ENCODE measurements at regions not wholly inside any gene's neighbourhood (a gene's known extent, or its start where the extent isn't known, plus 50 kb on each side); places are given as distances from the start of the nearest gene placed in this dataset.

DNA sequence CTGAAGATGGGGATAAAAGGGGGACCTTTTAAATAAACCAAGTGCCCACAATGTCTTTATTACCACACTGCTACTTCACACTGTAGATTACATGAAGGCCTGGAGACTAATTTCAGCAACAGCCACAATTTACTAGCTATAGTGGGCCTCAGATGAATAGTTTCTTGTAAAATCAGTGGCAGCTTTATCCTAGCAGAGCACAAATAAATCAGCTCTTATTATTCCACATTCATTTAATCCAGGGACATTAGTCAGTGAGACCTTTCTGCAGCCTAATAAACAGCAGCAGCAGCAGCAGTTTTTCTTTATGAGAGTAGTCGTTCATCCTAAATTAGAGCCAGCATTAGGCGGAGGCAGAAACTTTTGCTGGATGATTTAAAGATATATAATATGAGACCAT is 542.3 kb downstream of the PSAT1 start:
- FAIRE-seq: no peak
- no peak for DNase-seq (ENCODE audit: insufficient read length, low spot score)
- TF ChIP-seq, protein P1, sequence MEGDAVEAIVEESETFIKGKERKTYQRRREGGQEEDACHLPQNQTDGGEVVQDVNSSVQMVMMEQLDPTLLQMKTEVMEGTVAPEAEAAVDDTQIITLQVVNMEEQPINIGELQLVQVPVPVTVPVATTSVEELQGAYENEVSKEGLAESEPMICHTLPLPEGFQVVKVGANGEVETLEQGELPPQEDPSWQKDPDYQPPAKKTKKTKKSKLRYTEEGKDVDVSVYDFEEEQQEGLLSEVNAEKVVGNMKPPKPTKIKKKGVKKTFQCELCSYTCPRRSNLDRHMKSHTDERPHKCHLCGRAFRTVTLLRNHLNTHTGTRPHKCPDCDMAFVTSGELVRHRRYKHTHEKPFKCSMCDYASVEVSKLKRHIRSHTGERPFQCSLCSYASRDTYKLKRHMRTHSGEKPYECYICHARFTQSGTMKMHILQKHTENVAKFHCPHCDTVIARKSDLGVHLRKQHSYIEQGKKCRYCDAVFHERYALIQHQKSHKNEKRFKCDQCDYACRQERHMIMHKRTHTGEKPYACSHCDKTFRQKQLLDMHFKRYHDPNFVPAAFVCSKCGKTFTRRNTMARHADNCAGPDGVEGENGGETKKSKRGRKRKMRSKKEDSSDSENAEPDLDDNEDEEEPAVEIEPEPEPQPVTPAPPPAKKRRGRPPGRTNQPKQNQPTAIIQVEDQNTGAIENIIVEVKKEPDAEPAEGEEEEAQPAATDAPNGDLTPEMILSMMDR (IDR thresholded peaks at IDR 0.05; ENCODE audit: insufficient read depth, missing control alignments): no peak

DNA sequence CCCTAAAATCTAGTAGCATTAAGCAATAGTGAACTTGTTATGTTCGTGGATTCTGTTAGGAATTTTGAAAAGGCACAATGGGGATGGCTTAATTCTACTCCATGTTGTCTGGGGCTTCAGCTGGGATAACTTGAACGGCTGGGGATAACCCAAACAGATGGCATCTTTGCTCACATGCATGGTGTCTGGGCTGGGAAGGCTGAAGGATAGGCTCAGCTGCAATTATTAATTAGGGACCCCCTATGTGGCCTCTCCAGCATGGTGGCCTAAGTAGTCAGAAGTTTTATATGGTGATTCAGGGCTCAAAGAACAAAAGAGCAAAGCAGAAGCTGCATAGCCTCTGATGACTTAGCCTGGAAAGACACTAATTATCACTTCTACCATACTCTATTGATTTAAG is 551.1 kb downstream of the PSAT1 start:
- no peak for FAIRE-seq
- DNase-seq (ENCODE audit: insufficient read length, low spot score): no peak

DNA sequence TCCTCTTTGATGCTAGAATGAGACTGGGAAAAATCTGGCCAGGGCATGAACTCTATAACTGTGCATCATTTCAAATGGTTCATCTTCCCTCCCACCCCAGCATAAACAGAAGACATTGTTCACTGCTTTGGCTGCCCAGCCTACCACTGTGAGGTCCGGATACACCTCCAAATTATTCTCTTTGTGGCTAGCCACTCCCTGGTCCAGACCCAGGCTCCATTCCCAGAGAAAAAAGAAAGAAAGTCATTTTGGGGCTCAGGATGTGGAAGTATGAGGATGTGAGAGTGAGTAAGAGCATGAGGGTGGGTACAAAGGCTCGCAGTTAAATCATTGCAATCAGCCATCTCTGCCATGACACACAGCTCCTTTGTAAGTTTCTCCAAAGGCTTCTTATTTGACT is 559.2 kb downstream of the PSAT1 start:
- DNase-seq (ENCODE audit: insufficient read length, low spot score) (no peak), FAIRE-seq (no peak)
- TF ChIP-seq, protein P1 (IDR thresholded peaks at IDR 0.05; ENCODE audit: insufficient read depth, missing control alignments): no peak

More for the DNA sequence above, 551.1 kb downstream of the PSAT1 start:
- TF ChIP-seq, protein P1 (IDR thresholded peaks at IDR 0.05; ENCODE audit: insufficient read depth, missing control alignments): no peak

DNA sequence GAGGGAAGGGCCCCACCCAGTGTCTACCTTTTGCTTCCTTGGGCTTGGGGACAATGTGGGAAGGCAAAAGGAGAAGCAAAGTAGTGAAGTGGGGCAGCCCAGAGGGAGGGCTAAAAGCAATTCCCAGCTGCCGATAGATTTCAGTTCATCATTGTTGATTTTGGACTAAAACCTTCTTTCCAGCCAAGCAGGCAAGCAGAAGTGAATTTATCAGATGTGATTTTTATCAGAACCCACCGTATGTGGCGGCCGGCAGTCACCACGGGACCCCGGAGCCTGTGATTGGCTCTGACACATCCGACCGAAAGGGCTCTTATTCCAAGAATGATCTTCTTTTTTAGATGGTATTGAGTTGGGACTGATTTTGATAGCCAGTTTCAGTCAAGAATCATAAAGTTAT is 559.9 kb downstream of the PSAT1 start:
- TF ChIP-seq, protein P1 (IDR thresholded peaks at IDR 0.05; ENCODE audit: insufficient read depth, missing control alignments): no peak
- DNase-seq (ENCODE audit: insufficient read length, low spot score): no peak
- FAIRE-seq: no peak

DNA sequence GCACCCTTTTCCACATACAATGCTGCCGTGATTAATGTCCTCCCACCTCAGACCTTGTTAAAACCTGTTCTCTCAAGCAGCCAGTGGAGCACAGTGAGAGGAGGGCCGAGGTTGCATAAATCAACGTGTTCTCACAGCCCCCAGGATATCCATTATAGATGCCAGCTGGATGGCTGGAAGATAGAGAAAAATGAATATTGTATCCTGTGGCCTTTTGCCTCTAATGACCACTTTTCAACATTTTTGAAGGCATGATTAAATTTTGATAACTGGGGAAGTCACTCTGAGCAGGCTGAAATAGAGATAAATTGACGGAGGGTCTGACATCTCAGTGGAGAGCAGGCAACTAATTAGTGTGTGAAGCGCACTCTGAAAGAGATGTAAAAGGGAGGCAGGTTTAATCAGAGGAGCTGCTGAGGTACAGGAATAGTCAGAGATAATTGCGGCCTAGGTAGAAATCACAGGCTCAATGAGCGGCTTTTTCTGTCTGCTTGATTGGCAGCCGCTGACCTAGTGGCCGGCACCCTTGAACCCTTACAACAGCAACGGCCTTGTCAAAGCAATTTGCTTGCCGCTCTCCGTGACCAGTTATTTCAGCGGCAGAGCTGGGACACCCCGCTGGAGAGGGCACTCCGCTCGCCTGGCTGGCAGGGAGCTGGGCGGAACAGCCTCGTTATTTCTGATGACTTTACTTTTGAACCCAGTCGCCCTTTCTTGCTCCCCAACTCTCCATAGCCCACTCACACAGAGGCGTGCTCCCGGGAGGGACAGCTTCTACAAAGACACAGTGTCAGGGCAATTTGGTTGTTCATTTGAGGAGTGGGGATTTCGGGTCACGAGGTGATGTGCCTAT is 560.7 kb downstream of the PSAT1 start:
- TF ChIP-seq, protein P1 (IDR thresholded peaks at IDR 0.05; ENCODE audit: insufficient read depth, missing control alignments): no peak
- no peak for DNase-seq (ENCODE audit: insufficient read length, low spot score)
- FAIRE-seq: no peak

DNA sequence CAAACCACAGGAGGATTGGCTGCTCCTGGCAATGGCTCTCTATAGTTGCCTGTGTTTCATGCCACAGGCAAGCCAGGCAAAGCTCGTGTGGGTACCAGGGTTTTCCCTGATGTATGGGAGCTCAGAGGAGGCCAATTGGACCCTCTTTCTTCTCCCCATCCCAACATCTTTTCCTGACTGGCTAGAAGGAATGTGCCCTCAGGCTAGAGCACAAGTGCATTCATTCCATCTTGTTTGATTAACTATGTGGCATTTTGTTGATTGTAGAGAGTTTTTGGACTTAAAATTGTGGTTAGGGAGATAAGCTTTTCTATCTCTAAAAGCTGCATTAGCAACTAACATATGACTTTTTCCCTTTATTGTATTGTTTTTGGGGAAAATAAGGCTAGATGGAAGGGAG is 561.3 kb downstream of the PSAT1 start:
- TF ChIP-seq, protein P1 (IDR thresholded peaks at IDR 0.05; ENCODE audit: insufficient read depth, missing control alignments): no peak
- DNase-seq (ENCODE audit: insufficient read length, low spot score) (no peak), FAIRE-seq (no peak)

DNA sequence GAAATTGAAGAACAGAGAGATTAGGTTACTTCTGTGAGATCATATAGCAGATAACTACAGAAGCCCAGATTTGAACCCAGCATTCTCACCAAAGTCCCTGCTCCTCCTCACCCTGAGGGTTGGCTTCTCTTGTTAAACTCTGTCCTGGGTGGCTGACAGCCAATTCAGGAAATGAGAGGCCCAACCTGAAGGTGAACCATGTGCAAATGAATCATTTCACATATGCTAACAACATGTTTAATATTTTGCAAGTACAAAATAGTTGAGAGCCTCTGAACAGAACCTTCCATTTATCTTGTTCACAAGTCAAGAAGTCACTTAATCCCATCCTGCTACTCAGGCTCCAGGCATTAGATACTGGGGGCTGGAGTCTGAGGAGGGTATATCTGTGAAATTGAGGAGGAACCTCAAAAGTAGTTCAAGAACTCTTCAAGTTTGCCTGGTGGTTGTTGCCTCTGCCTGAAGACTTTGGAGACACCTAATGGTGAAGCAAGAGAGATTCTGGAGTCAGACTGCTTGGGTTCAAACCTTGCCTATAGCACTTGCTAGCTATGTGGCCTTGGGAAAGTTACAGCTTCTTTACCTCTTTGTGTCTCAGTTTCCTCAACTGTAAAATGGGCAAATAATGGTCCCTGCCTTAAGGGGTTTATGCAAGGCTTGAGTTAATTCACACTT is 564.0 kb downstream of the PSAT1 start:
- no peak for DNase-seq (ENCODE audit: insufficient read length, low spot score)
- TF ChIP-seq, protein P1 (IDR thresholded peaks at IDR 0.05; ENCODE audit: insufficient read depth, missing control alignments): no peak
- FAIRE-seq: no peak

Measured in D721Med (cell line).